ENCODE measurements at regions not wholly inside any gene's neighbourhood (a gene's known extent, or its start where the extent isn't known, plus 50 kb on each side); places are given as distances from the start of the nearest gene placed in this dataset.
A peak's percentile ranks its signal among the peaks of the same experiment; 100 is the strongest.

DNA sequence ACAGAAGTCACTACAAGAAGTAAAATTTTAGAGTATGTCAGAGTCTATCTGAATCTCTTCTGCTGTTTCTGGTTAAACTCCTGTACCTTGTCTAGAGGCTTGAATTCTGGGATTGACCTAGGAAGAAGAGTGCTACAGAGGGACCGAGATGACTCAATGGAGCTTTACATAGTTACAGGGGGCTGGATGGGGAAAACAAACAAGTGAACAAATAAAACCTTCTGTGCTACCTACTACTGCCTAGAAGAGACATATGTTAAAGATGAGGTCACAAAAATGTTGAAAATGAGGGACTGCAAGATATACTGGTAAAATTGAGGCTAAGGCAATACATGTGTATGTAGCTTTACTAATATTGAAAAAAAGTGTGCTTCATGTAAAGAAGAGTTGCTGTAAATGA, 265.4 kb upstream of the TFPI start:
- Histone ChIP-seq H3K27me3 (ENCODE audit: control insufficient read depth in 3 of 3, insufficient read depth in 3 of 3, low read length in 3 of 3) (no peaks in the 10 kb centered on the region), H3K36me3 (ENCODE audit: control insufficient read depth in 3 of 3, insufficient read depth in 3 of 3, low read length in 3 of 3) (no peaks in the 10 kb centered on the region), H3K27ac (ENCODE audit: low read depth, low read length) (no peak overlapping the region), H3K4me3 (ENCODE audit: low read length in 3 of 3) (no peak overlapping the region), H3K9ac (ENCODE audit: low read depth in 1 of 3, low read length in 3 of 3) (no peak overlapping the region), H3K9me3 (ENCODE audit: control insufficient read depth in 3 of 3, low read length in 3 of 3) (peaks cover 0 to 4% (median 4%) of the 10 kb centered on the region in 3 donors), H3K4me1 (ENCODE audit: control insufficient read depth in 3 of 3, insufficient read depth in 3 of 3, low read length in 3 of 3) (no peaks in the 10 kb centered on the region)

- no peaks in the 10 kb centered on the region for H3K9me3 ChIP-seq (ENCODE audit: control insufficient read depth in 3 of 3, low read length in 3 of 3)
- no peaks in the 10 kb centered on the region for H3K36me3 ChIP-seq (ENCODE audit: control insufficient read depth in 3 of 3, insufficient read depth in 3 of 3, low read length in 3 of 3)
- peaks cover 0 to 9% (median 3%) of the 10 kb centered on the region in 3 donors for H3K4me1 ChIP-seq (ENCODE audit: control insufficient read depth in 3 of 3, insufficient read depth in 3 of 3, low read length in 3 of 3)
- H3K27me3 ChIP-seq (ENCODE audit: control insufficient read depth in 3 of 3, insufficient read depth in 3 of 3, low read length in 3 of 3): no peaks in the 10 kb centered on the region
- H3K4me3 ChIP-seq (ENCODE audit: low read length in 3 of 3): no peak overlapping the region
- H3K27ac ChIP-seq (ENCODE audit: low read depth, low read length): no peak overlapping the region
- H3K9ac ChIP-seq (ENCODE audit: low read depth in 1 of 3, low read length in 3 of 3): no peak overlapping the region
Observed at GRCh38 chr2:187825108-187825507, 270.9 kb upstream of the TFPI start.

DNA sequence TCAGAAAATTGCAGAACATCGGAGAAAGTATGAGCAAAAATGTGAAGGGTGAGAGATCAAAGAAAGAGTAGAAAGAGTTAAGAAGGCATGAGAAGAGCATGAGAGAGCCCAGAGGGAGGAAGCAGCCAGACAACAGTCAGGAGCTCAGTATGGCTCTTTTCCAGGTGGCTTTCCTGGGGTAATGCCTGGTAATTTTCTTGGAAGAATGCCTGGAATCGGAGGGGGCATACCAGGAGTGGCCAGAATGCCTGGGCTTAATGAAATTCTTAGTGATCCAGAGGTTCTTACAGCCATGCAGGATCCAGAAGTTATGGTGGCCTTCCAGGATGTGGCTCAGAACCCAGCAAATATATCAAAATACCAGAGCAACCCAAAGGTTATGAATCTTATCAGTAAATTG, 271.8 kb upstream of the TFPI start:
- no peak overlapping the region for H3K4me3 ChIP-seq (ENCODE audit: low read length in 3 of 3)
- peak overlapping the region; percentile 39 for H3K27ac ChIP-seq (ENCODE audit: low read depth, low read length)
- peaks cover 0 to 9% (median 3%) of the 10 kb centered on the region in 3 donors for H3K4me1 ChIP-seq (ENCODE audit: control insufficient read depth in 3 of 3, insufficient read depth in 3 of 3, low read length in 3 of 3)
- no peaks in the 10 kb centered on the region for H3K36me3 ChIP-seq (ENCODE audit: control insufficient read depth in 3 of 3, insufficient read depth in 3 of 3, low read length in 3 of 3)
- H3K9me3 ChIP-seq (ENCODE audit: control insufficient read depth in 3 of 3, low read length in 3 of 3): no peaks in the 10 kb centered on the region
- no peaks in the 10 kb centered on the region for H3K27me3 ChIP-seq (ENCODE audit: control insufficient read depth in 3 of 3, insufficient read depth in 3 of 3, low read length in 3 of 3)
- no peak overlapping the region for H3K9ac ChIP-seq (ENCODE audit: low read depth in 1 of 3, low read length in 3 of 3)

- no peaks in the 10 kb centered on the region for H3K36me3 ChIP-seq (ENCODE audit: control insufficient read depth in 3 of 3, insufficient read depth in 3 of 3, low read length in 3 of 3)
- H3K4me1 ChIP-seq (ENCODE audit: control insufficient read depth in 3 of 3, insufficient read depth in 3 of 3, low read length in 3 of 3): no peaks in the 10 kb centered on the region
- no peak overlapping the region for H3K4me3 ChIP-seq (ENCODE audit: low read length in 3 of 3)
- no peaks in the 10 kb centered on the region for H3K27me3 ChIP-seq (ENCODE audit: control insufficient read depth in 3 of 3, insufficient read depth in 3 of 3, low read length in 3 of 3)
- no peak overlapping the region for H3K9ac ChIP-seq (ENCODE audit: low read depth in 1 of 3, low read length in 3 of 3)
- H3K9me3 ChIP-seq (ENCODE audit: control insufficient read depth in 3 of 3, low read length in 3 of 3): no peaks in the 10 kb centered on the region
- H3K27ac ChIP-seq (ENCODE audit: low read depth, low read length): no peak overlapping the region
Observed at GRCh38 chr2:187834787-187835186, 280.6 kb upstream of the TFPI start.

DNA sequence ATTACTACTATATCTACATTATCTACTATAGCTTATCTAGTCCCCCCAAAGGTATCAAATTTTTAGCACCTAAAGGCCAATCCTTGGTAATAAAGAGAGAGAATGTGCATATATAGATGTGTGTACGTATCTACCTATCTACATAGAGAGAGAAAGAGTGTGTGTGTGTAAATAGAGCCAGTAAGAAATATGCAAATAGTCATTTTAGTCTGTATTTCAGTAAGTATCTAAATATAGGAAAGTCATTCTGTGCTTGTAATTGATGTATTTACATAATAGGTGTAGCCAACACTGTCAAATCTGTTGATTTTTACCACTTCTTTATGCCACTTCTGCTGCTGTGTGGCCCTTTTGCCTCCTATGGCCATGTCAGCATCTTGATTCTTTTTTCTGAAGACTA, 284.5 kb upstream of the TFPI start:
- Histone ChIP-seq H3K27me3 (ENCODE audit: control insufficient read depth in 3 of 3, insufficient read depth in 3 of 3, low read length in 3 of 3) (no peaks in the 10 kb centered on the region), H3K9me3 (ENCODE audit: control insufficient read depth in 3 of 3, low read length in 3 of 3) (no peaks in the 10 kb centered on the region), H3K36me3 (ENCODE audit: control insufficient read depth in 3 of 3, insufficient read depth in 3 of 3, low read length in 3 of 3) (no peaks in the 10 kb centered on the region), H3K9ac (ENCODE audit: low read depth in 1 of 3, low read length in 3 of 3) (no peak overlapping the region), H3K4me3 (ENCODE audit: low read length in 3 of 3) (no peak overlapping the region), H3K4me1 (ENCODE audit: control insufficient read depth in 3 of 3, insufficient read depth in 3 of 3, low read length in 3 of 3) (no peaks in the 10 kb centered on the region), H3K27ac (ENCODE audit: low read depth, low read length) (no peak overlapping the region)

DNA sequence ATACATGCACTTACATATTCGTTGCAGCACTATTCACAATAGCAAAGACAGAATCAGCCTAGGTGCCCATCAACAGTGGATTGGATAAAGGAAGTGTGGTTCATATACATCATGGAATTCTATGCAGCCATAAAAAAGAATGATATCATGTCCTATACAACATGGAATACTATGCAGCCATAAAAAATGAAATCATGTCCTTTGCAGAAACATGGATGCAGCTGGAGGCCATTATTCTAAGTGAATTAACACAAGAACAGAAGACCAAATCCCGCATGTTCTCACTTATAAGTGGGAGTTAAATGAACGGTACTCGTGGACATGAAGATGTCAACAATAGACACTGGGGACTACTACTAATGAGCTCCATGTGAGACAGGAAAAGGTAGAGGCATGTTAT, 288.1 kb upstream of the TFPI start:
- no peaks in the 10 kb centered on the region for H3K27me3 ChIP-seq (ENCODE audit: control insufficient read depth in 3 of 3, insufficient read depth in 3 of 3, low read length in 3 of 3)
- H3K9ac ChIP-seq (ENCODE audit: low read depth in 1 of 3, low read length in 3 of 3): no peak overlapping the region

GRCh38 chr2:187842978-187843847, 289.0 kb upstream of the TFPI start:
- no peaks in the 10 kb centered on the region for H3K4me1 ChIP-seq (ENCODE audit: control insufficient read depth in 3 of 3, insufficient read depth in 3 of 3, low read length in 3 of 3)
- no peaks in the 10 kb centered on the region for H3K9me3 ChIP-seq (ENCODE audit: control insufficient read depth in 3 of 3, low read length in 3 of 3)
- H3K27me3 ChIP-seq (ENCODE audit: control insufficient read depth in 3 of 3, insufficient read depth in 3 of 3, low read length in 3 of 3): no peaks in the 10 kb centered on the region
- no peak overlapping the region for H3K9ac ChIP-seq (ENCODE audit: low read depth in 1 of 3, low read length in 3 of 3)
- H3K36me3 ChIP-seq (ENCODE audit: control insufficient read depth in 3 of 3, insufficient read depth in 3 of 3, low read length in 3 of 3): no peaks in the 10 kb centered on the region
- no peak overlapping the region for H3K4me3 ChIP-seq (ENCODE audit: low read length in 3 of 3)
- H3K27ac ChIP-seq (ENCODE audit: low read depth, low read length): no peak overlapping the region

More for the DNA sequence above, 288.1 kb upstream of the TFPI start:
- Histone ChIP-seq H3K4me3 (ENCODE audit: low read length in 3 of 3) (no peak overlapping the region), H3K27ac (ENCODE audit: low read depth, low read length) (no peak overlapping the region), H3K9me3 (ENCODE audit: control insufficient read depth in 3 of 3, low read length in 3 of 3) (no peaks in the 10 kb centered on the region), H3K36me3 (ENCODE audit: control insufficient read depth in 3 of 3, insufficient read depth in 3 of 3, low read length in 3 of 3) (no peaks in the 10 kb centered on the region), H3K4me1 (ENCODE audit: control insufficient read depth in 3 of 3, insufficient read depth in 3 of 3, low read length in 3 of 3) (no peaks in the 10 kb centered on the region)

DNA sequence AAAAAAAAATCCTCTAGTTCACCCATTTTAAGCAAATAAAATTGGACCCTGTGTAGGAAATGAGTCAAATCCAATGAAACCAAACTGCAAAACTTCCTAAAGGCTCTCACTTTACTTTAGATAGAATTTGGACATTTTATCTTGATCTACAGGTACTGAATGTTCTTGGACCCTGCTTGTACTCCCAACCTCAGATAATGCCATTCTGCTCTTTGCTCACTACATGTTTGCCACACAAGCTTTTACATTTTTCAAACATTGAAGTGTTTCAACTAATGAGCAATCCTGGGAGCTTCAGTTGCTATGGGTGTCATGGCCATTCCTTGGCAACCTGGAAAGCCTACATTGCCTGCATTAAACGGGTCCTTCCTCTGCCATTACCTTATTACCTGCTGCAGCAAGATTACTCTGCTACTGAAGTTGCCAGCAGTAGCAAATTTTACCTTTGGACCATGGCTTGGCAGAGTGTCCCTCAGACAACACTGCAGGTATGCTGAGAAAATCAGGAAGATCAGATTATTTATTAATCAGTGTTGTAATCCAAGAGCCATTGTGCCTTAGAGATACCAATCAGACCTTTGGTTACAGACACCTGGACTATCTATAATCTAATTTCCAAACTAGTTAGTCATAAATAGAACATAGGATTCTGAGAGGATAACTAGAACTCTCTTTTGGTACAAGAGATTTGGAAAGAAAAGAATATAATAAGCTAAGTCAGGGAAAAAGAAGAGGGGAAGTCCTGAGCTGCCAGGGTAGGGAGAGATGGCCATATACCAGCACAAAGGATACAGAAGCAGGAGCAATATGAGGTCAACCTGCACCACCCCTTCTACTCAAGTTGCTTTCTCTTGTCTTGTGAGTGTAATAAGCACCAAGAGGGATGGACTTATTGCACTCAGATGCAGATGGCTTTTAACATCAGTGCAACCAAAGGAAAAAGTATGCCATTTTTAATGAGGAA, 293.3 kb upstream of the TFPI start:
- H3K36me3 ChIP-seq (ENCODE audit: control insufficient read depth in 3 of 3, insufficient read depth in 3 of 3, low read length in 3 of 3): no peaks in the 10 kb centered on the region
- no peak overlapping the region for H3K27ac ChIP-seq (ENCODE audit: low read depth, low read length)
- H3K4me3 ChIP-seq (ENCODE audit: low read length in 3 of 3): no peak overlapping the region
- H3K9me3 ChIP-seq (ENCODE audit: control insufficient read depth in 3 of 3, low read length in 3 of 3): no peaks in the 10 kb centered on the region
- no peaks in the 10 kb centered on the region for H3K27me3 ChIP-seq (ENCODE audit: control insufficient read depth in 3 of 3, insufficient read depth in 3 of 3, low read length in 3 of 3)
- H3K4me1 ChIP-seq (ENCODE audit: control insufficient read depth in 3 of 3, insufficient read depth in 3 of 3, low read length in 3 of 3): no peaks in the 10 kb centered on the region
- H3K9ac ChIP-seq (ENCODE audit: low read depth in 1 of 3, low read length in 3 of 3): no peak overlapping the region

GRCh38 chr2:187851955-187852561, 297.8 kb upstream of the TFPI start:
- Histone ChIP-seq H3K9ac (ENCODE audit: low read depth in 1 of 3, low read length in 3 of 3) (no peak overlapping the region), H3K27ac (ENCODE audit: low read depth, low read length) (no peak overlapping the region), H3K27me3 (ENCODE audit: control insufficient read depth in 3 of 3, insufficient read depth in 3 of 3, low read length in 3 of 3) (no peaks in the 10 kb centered on the region), H3K4me3 (ENCODE audit: low read length in 3 of 3) (peak overlapping the region in 1 of 3 donors; percentile 32), H3K36me3 (ENCODE audit: control insufficient read depth in 3 of 3, insufficient read depth in 3 of 3, low read length in 3 of 3) (no peaks in the 10 kb centered on the region), H3K4me1 (ENCODE audit: control insufficient read depth in 3 of 3, insufficient read depth in 3 of 3, low read length in 3 of 3) (no peaks in the 10 kb centered on the region), H3K9me3 (ENCODE audit: control insufficient read depth in 3 of 3, low read length in 3 of 3) (no peaks in the 10 kb centered on the region)

Measured in skeletal muscle tissue (tissue), 3 donors.